ENCODE measurements at regions not wholly inside any gene's neighbourhood (a gene's known extent, or its start where the extent isn't known, plus 50 kb on each side); places are given as distances from the start of the nearest gene placed in this dataset.
A peak's percentile ranks its signal among the peaks of the same experiment; 100 is the strongest.

DNA sequence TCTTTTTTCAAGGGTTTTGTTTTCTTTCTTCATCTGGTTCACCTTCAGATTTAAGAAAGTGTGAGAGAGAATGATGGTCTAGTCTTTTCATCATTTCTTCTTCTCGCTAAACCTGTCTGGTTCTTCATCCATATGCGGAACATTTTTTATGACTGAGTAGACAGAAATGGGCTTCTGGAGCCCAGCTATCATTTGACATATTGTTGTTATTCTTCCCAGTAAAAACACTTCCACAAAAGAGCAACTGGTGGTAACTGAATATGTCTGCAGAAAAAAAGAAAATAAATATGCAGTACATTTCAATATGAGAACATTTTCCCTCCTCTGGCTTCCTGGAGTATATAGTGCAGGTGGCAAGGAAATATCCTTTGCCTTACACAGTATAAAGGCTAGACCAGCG, 209.5 kb downstream of the JCAD start:
- no peak for DNase-seq

GRCh38 chr10:29849126-29849833, 210.1 kb downstream of the JCAD start:
- no peak for DNase-seq

- DNase-seq = no peak
Measured at GRCh38 chr10:29846881-29847280, 212.1 kb upstream of the SVIL start.

- no peak for DNase-seq
Measured at GRCh38 chr10:29845166-29845565, 210.4 kb upstream of the SVIL start.

- no peak for DNase-seq
Measured at GRCh38 chr10:29843143-29843542, 208.4 kb upstream of the SVIL start.

GRCh38 chr10:29841724-29842649, 207.2 kb upstream of the SVIL start:
- DNase-seq = peak; percentile 73

DNA sequence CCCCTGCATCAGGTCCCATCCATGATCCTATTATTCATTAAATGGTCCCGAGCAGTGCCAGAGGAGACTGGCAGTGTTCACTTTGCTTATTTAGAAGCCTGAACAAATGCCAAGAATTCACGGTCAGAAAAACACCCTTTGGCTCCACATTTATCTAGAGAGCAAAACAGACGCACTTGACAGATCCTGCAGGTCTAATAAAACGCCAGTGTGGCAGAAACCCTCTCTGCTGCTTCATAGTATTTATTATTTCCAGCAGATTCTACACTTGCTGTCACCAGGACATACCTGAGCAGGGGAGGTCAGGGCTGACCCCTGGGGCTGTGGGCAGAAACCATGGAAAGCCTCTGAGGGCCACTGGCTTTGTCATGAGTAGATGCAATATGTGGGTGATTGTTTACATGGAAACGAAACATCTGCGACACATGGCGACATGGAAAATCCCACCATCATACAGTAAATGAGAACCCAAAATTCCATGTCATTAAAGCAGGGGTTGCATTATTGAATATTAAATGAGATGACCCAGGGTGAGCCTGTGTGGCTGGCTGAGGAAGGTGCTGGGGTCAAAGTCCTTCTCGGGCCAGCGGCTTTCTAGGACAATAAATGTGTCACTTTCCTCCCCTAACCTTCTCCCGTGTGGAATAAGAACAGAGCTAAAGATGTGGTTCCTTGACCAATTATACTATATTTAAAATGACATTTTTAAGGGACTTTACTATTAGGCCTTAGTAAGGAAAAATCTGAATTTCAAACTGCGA, 205.9 kb upstream of the SVIL start:
- no peak for DNase-seq

- DNase-seq = no peak
Measured at GRCh38 chr10:29839826-29840515, 205.2 kb upstream of the SVIL start.

DNA sequence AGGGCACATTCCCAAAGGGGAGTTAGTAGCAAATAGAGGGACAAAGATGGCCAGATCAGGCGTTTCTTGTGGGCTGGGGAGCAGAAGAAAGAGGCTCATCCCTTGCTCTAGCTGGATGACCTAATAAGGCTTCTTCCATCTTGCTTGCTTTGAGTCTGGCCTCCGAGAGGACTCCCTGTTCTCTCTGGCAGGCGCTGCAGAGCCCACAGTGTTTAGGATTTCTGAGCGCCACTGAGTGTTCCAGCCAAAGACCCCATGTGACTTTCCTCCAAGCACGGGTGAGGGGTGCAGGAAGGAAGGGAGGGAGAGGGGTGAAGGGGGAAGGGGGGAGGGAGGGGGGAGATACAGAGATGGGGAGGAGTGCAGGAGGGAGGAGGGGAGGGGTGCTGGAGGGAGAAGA, 203.8 kb upstream of the SVIL start:
- no peak for DNase-seq

DNA sequence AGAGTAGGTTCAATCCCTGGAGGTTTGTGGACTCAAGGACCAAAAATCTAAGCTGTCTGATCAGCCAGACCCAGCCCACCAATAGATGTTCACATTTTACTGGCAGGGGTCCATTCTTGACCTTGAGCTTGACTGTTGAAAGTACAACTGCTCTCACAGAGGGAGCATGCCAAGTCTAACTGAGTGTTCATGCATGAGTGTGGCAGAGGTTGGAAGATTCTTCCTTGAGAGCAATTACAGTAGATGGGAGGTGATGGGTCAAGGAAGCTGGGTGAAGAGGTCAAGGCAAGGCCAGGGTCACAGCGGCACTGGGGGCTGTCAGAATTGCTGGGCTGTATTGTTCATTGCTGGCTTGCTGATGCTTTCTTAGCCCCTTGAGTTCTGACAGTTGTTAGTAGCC, 202.8 kb upstream of the SVIL start:
- no peak for DNase-seq

- DNase-seq = no peak
Measured at GRCh38 chr10:29836396-29836795, 201.6 kb upstream of the SVIL start.

GRCh38 chr10:29835055-29835454, 200.3 kb upstream of the SVIL start:
- DNase-seq = no peak

DNA sequence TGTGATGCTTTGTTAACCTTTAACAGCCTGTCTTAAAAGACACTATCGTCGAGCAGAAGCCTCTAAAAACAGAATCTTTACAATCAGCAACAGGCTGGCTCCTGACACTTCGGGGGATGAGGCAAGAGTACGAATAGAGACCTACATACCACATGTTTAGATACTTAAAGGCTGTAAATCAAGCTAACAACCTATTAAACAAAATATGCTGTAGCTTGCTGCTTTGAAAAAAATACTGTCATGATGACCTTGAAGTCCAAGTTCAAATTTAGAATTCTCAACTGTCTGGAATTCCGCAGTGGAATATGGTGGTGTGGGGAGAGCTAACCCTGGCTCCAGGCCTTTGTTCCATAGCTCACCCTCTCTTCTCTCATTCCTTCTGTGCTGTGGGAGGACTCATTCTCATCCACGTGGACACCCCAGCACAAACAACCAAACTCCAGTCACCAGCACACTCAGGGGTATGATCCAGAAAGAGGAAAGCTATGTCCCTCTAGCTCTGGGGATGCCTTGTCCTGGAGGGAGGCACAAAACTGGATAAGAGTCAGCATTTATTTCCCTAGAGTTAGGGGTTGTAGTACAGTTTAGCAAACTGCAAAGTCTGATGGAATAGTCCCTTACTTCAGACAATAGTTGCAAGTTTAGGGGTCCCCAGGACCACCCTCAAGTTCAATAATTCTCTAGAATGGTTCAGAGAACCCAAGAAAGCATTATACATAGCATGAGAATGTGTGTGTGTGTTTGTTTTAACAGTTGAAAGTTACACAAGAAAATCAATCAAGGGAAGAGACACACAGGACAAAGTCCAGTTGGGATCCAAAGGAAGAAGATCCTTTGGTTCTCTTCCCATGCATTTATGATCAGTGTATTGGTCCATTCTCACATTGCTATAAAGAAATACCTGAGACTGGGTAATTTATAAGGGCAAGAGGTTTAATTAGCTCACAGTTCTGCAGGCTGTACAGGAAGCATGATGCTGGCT, 196.1 kb upstream of the SVIL start:
- DNase-seq = no peak

DNA sequence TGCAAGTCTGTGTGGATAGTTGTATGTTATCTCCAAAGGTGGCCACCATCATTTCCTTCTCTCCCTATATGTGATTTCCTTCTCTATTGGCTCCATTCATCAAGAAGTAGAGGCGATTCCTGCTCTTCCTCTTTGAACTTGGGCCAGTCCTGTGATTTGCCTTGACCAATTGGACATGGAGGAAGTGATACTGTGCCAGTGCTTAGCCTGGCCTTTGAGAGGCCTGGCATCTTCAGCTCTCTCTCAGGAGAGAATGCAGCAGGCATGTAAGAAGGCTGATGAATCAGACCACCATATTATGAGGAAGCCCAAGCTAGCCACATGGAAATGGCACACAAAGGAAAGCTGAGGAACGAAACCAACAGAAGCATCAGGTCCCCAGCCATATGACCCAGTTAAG, 195.0 kb upstream of the SVIL start:
- DNase-seq = no peak

DNA sequence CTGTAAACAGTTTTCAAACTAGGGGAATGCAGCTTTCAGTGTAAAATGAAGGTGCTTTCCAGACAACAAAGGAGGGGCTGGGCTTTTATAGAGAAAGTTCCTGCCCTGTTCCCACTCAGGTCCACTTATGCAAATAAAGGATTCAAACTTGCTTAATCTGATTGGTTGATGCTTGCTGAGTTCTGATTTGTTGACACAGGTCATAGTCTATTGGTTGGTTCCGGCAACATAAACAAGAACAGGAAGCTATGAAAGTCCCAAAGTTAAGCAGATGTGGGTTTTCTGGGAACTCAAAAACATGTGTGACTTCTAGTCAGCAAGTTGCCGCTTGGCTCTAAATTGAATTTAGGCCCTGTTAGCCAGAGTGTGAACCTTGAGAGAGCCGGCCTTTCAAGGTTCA, 194.2 kb upstream of the SVIL start:
- no peak for DNase-seq

DNA sequence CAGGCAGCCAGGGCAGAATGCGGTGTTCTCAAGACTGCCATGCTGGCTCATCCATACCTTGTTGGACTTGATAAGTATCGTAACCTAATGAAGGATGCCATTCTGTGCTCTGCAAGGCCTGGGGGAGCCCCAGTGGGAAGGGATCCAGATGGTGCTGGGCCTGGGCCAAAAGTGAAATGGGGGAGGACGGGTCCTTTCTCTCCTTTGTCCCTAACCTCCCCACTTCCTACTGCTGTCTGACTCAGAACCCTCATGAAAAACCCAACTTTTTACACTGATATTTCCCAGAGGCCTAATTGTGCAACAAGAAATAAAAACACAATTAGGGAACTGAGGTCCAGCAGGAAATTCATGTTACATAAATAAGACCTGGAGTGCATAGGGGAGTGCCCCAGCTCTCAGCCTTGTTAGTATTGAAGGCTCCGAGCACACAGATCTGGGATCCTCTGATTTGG, 193.7 kb upstream of the SVIL start:
- DNase-seq = no peak

DNA sequence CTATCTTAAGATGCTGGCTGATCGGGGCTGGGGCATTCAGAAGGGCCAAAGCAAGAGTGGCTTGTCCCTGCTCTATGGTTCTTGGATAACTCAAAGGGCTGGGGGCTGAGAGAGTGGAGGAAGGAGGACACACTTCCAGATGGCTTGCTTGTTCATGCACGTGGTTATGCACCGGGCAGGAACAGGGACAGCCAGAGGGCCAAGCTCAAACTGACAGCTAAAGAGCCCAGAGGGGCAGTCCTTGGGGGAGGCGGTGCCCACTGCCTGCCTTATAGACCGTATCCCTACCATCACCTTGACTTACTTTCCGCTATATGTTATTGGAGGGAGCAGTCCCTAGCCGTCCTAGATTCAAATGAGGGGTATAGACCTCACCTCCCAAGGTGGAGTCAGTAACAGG, 192.7 kb upstream of the SVIL start:
- DNase-seq = no peak

DNA sequence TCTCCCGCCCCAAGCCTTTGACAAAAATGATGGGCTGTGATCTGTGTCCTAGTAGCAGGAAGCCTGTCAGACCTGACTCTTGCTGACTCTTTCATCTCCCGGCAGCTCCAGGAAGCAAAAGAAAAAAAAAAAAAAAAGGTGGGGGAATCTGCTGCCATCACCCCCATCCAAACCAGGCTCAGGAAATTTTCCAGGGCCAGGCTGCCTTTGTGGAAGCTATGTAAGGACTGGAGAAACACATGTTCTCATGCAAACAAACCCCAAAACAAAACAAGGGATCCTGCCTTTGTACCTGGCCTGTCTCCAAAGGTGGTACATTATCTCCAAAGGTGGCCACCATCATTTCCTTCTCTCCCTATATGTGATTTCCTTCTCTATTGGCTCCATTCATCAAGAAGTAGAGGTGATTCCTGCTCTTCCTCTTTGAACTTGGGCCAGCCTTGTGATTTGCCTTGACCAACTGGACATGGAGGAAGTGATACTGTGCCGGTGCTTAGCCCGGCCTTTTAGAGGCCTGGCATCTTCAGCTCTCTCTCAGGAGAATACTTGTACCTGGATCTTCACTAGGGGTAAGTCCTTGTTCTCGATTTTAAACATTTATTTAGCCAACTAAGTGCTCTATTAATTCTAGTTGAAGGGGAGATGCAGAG, 192.2 kb upstream of the SVIL start:
- no peak for DNase-seq

DNA sequence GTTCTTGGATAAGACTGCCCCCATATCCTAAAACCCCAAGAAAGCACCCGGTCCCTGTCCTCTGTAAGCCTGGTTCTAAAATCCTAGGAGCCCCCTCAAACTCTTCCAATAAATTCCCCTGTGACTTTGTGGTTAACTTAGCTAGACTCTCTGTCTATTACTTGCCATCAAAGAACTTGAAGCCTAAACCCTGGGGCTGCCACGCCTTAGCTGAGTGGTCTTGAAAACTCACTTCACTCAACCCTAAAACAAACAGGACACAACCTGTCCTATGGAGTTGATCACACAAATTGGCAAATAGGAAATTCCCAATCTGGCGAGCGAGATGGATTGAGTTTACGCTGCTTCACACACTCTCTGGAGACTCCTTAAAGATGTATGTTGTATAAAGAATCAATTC, 191.4 kb upstream of the SVIL start:
- no peak for DNase-seq

GRCh38 chr10:29823553-29824080, 188.8 kb upstream of the SVIL start:
- no peak for DNase-seq

Measured in NCI-H1436 treated with DMSO at 0.1 percent for 48 hours (cell line).